AG09319 (cell line): ENCODE measurements at regions not wholly inside any gene's neighbourhood (a gene's known extent, or its start where the extent isn't known, plus 50 kb on each side); places are given as distances from the start of the nearest gene placed in this dataset.

Experiments
- DNase-seq: peaks from one replicate; pipeline ENCODE4 v3.0.0-alpha.2; 2010; ENCODE audit warnings: low read depth; ENCODE audit errors: extremely low read depth
- CTCF ChIP-seq: IDR thresholded peaks from 2 replicates; pipeline ENCODE4 v1.5.1; 2011; ENCODE audit warnings: low read depth, mild to moderate bottlenecking, inconsistent platforms, low read length, moderate library complexity

DNA sequence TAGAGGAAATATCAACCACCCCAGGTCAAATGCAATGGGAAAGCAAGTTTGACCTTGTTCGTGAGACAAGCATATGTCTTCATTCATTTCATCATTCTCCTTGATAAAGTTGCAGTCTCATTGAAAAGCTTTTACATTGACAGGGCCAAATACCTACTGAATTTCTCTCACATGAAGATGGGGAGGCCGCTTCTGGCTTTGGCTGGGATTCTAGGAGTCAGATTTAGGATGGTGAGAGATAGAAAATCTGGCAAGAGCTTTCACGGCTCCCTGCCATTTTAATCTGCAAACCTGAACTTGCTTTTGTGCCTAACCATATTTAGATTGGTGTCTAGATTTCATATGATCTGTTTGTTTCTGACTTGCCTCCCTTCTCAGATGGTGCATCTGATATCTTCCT, 88.0 kb downstream of the TMEM100 start:
- no peak for TF ChIP-seq CTCF
- no peak for DNase-seq

GRCh38 chr17:55632893-55633292, 89.8 kb downstream of the TMEM100 start:
- no peak for DNase-seq

DNA sequence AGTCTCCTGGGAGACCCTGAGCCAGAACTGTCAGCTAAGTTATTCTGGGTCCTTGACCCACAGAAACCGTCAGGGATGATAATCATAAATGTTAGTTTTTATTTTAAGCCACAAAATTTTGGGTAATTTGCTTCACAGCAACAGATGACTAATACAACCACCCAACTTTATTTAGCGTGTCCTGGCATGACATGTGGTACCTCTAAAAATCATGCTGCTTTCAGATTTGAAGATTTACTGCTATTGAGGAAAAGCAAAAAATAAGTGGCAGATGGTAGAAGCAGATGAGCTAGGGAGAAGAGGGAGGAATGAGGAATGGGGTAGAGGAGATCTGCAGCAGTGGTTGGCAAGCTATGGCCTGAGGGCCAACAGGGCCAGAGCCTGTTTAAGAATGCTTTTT, 90.4 kb downstream of the TMEM100 start:
- DNase-seq = no peak
- TF ChIP-seq CTCF = no peak

More at GRCh38 chr17:55632893-55633292, 89.8 kb downstream of the TMEM100 start:
- no peak for TF ChIP-seq CTCF

GRCh38 chr17:55629995-55630394, 92.7 kb downstream of the TMEM100 start:
- no peak for DNase-seq
- TF ChIP-seq CTCF = no peak

- TF ChIP-seq CTCF = no peak
- no peak for DNase-seq
Measured at GRCh38 chr17:55625521-55625920, 97.1 kb downstream of the TMEM100 start.

DNA sequence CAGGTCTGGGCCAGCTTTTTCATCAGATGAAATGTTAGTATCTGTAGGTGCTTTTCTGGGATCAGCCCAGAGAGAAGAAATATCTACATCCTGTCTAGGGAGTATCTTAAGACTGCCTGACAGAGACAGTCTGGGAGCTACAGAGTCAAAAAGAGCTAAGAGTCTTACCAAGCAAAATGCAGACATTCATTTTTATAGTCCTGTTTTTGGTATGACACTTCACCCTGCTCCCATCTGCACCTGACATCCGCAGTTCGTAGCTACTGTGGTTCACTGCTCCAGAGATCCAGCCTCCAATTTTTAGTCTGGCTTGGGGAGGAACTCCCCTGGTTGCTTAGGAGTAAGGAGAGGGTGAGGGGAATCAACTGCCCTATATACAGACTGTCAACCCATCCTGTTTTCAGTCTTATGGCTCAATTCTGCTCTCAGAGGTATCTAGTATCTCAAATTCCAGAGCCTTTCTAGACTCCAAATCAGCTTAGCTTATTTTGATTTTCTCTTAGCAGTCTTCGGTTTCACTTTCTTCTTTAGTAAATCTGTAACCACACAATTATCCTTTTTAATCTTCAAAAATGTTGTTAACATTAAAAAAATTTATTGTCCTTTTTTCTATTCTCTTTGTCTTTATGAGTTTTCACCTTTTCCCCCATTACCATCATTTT, 97.8 kb downstream of the TMEM100 start:
- no peak for DNase-seq
- no peak for TF ChIP-seq CTCF

DNA sequence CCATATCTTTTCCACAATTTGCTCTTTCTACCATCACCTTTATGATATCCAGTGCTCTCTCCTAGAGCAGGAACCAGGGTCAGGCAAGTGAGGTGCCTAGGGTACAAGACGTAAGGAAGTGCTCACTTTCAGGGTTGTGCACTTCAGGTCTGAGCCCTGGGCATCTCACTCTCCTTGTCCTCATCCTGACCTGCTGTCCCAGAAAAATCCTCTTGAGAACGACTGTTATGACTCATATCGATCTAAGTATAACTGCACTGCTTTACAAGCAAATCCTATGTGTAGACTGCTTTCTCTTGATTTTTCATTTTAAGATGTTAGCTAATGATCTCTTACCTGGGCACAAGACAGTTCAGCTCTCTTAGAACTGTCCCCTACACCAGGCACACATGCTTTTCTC, 100.1 kb downstream of the TMEM100 start:
- no peak for DNase-seq
- no peak for TF ChIP-seq CTCF
